Lower lobe of right lung (tissue), 2 donors: ENCODE measurements at regions not wholly inside any gene's neighbourhood (a gene's known extent, or its start where the extent isn't known, plus 50 kb on each side); places are given as distances from the start of the nearest gene placed in this dataset.

Source experiments
- ATAC-seq, 2 donors: fragments of 200-7000 bp; cut with Tn5 transposase; one replicate each; pipeline ENCODE4 v1.9.1; 2020 to 2022; ENCODE audit warnings: mild to moderate bottlenecking in 2 of 2, moderate library complexity in 2 of 2
- DNase-seq: peaks from one replicate; pipeline ENCODE4 v3.0.0-alpha.2; 2020
- H3K27ac ChIP-seq: fragments of 200-600 bp; one replicate; pipeline ENCODE4 v1.8.0; 2022
- H3K27me3 ChIP-seq: fragments of 200-600 bp; one replicate; pipeline ENCODE4 v1.8.0; 2022; ENCODE audit warnings: low read depth
- H3K36me3 ChIP-seq: fragments of 200-600 bp; one replicate; pipeline ENCODE4 v1.8.0; 2022; ENCODE audit warnings: mild to moderate bottlenecking
- H3K4me1 ChIP-seq: fragments of 200-600 bp; one replicate; pipeline ENCODE4 v1.8.0; 2022
- H3K4me3 ChIP-seq: fragments of 200-600 bp; one replicate; pipeline ENCODE4 v1.8.0; 2022; ENCODE audit warnings: mild to moderate bottlenecking
- H3K9me3 ChIP-seq: fragments of 200-600 bp; one replicate; pipeline ENCODE4 v1.8.0; 2022
- CTCF ChIP-seq: fragments of 200-600 bp; IDR thresholded peaks from one replicate; pipeline ENCODE4 v1.8.0; 2022; ENCODE audit warnings: antibody characterized with exemption, mild to moderate bottlenecking
- intact Hi-C: fragments of 100-400 bp; cut with DNase I; formaldehyde crosslinking; loops from one replicate; pipeline ENCODE4 v1.11.0; 2022
- donor health status: DM: no; HTN: yes; CAD: no; lungs with severe emphysema.

GRCh38 chr5:53326424-53327153 lies 153.8 kb upstream of the FST start:
- Histone ChIP-seq H3K36me3 (no peaks in the 10 kb centered on the region), H3K9me3 (no peaks in the 10 kb centered on the region), H3K4me3 (no peak overlapping the region), H3K27ac (no peak overlapping the region), H3K4me1 (no peaks in the 10 kb centered on the region), H3K27me3 (no peaks in the 10 kb centered on the region)
- intact Hi-C loops: no loop called here
- ATAC-seq (no peak), DNase-seq (no peak)
- TF ChIP-seq CTCF: no peak

GRCh38 chr5:53327811-53328334 lies 152.6 kb upstream of the FST start:
- Histone ChIP-seq H3K9me3 (no peaks in the 10 kb centered on the region), H3K27ac (no peak overlapping the region), H3K4me3 (no peak overlapping the region), H3K36me3 (no peaks in the 10 kb centered on the region), H3K27me3 (no peaks in the 10 kb centered on the region), H3K4me1 (no peaks in the 10 kb centered on the region)
- no peak for TF ChIP-seq CTCF
- ATAC-seq: no peak
- intact Hi-C loops: no loop called here
- no peak for DNase-seq

GRCh38 chr5:53330491-53330890 lies 149.9 kb upstream of the FST start:
- no peak for DNase-seq
- TF ChIP-seq CTCF: no peak
- intact Hi-C loops: no loop called here
- ATAC-seq: no peak
- Histone ChIP-seq H3K4me1 (no peaks in the 10 kb centered on the region), H3K36me3 (no peaks in the 10 kb centered on the region), H3K27ac (no peak overlapping the region), H3K27me3 (no peaks in the 10 kb centered on the region), H3K4me3 (no peak overlapping the region), H3K9me3 (no peaks in the 10 kb centered on the region)

GRCh38 chr5:53331463-53331862 lies 149.0 kb upstream of the FST start:
- no peak overlapping the region for H3K27ac ChIP-seq
- H3K36me3 ChIP-seq: no peaks in the 10 kb centered on the region
- intact Hi-C loops: no loop called here
- DNase-seq (no peak), ATAC-seq (no peak)
- H3K4me1 ChIP-seq: no peaks in the 10 kb centered on the region
- no peak for TF ChIP-seq CTCF
- no peak overlapping the region for H3K4me3 ChIP-seq
- no peaks in the 10 kb centered on the region for H3K27me3 ChIP-seq
- H3K9me3 ChIP-seq: no peaks in the 10 kb centered on the region

GRCh38 chr5:53333160-53333559 lies 147.3 kb upstream of the FST start:
- DNase-seq: no peak
- Histone ChIP-seq H3K36me3 (no peaks in the 10 kb centered on the region), H3K4me1 (no peaks in the 10 kb centered on the region), H3K4me3 (no peak overlapping the region), H3K27ac (no peak overlapping the region), H3K9me3 (no peaks in the 10 kb centered on the region), H3K27me3 (no peaks in the 10 kb centered on the region)
- no peak for TF ChIP-seq CTCF
- no peak for ATAC-seq
- intact Hi-C loops: no loop called here
